K562 (cell line): ENCODE measurements at regions not wholly inside any gene's neighbourhood (a gene's known extent, or its start where the extent isn't known, plus 50 kb on each side); places are given as distances from the start of the nearest gene placed in this dataset.

Source experiments
- ATAC-seq: fragments of 200-7000 bp; cut with Tn5 transposase; 3 replicates; pipeline ENCODE4 v1.9.1; 2020; ENCODE audit warnings: moderate library complexity
- BruUV-seq: library from RNA; stranded (reverse); fragments of 400-500 nt; replicated peaks from 2 replicates; lab custom pipeline; 2021; lab: Mats Ljungman, UMichigan
- CTCF ChIA-PET: fragments of 300-600 bp; formaldehyde crosslinking; extraction: SDS; loops from one replicate; lab custom pipeline; 2021; ENCODE audit warnings: low intra/inter-chr PET ratio; lab: Yijun Ruan, JAX
- POLR2A ChIA-PET: fragments of 300-600, 350-650 bp; sonication (Branson Sonifier 250); formaldehyde crosslinking; extraction: SDS; loops from one replicate; lab custom pipeline; 2021; ENCODE audit warnings: antibody characterized with exemption, inconsistent platforms; lab: Yijun Ruan, JAX
- DNase-seq, 4 experiments: peaks; one replicate each; pipeline versions ENCODE4 v3.0.0 to v3.0.0-alpha.2; 2011 to 2018; ENCODE audit warnings: low spot score in 3 of 4, mixed read lengths in 3 of 4; ENCODE audit errors: extremely low read depth in 1 of 4
- FAIRE-seq: peaks from 2 replicates; lab custom pipeline; 2011; peaks lifted over from hg19 to GRCh38; lab: Jason Lieb, UNC
- H2AFZ ChIP-seq: 2 replicates; pipeline ENCODE4 v1.6.0; 2011; ENCODE audit warnings: low read depth, low read length, control low read depth, inconsistent platforms
- H3K27ac ChIP-seq: fragments of 200-600 bp; 3 replicates; pipeline ENCODE4 v1.8.0; 2011; ENCODE audit warnings: low read depth, mild to moderate bottlenecking, control low read depth, inconsistent platforms, low read length, moderate library complexity, mixed read lengths; ENCODE audit errors: extremely low read depth
- H3K27me3 ChIP-seq, 2 experiments: fragments of 300-600 bp in 1 of 2; 2 replicates in 1 of 2; 3 replicates in 1 of 2; pipeline versions ENCODE4 v1.6.0 to v1.8.0; 2011; ENCODE audit warnings: inconsistent platforms in 2 of 2, low read length in 2 of 2, mild to moderate bottlenecking in 1 of 2, mixed read lengths in 1 of 2, moderate library complexity in 1 of 2; ENCODE audit not compliant: control insufficient read depth in 2 of 2, insufficient read depth in 2 of 2
- H3K36me3 ChIP-seq: fragments of 300-600 bp; 3 replicates; pipeline ENCODE4 v1.8.0; 2011; ENCODE audit warnings: mild to moderate bottlenecking, low read length, inconsistent platforms; ENCODE audit not compliant: control insufficient read depth, insufficient read depth
- H3K4me1 ChIP-seq, 2 experiments: fragments of 200-600 bp in 1 of 2; replicated peaks in 1 of 2; 2 replicates in 1 of 2; 3 replicates in 1 of 2; pipeline versions ENCODE4 v1.5.1 to v1.8.0; 2011; ENCODE audit warnings: inconsistent platforms in 2 of 2, low read length in 2 of 2, mild to moderate bottlenecking in 1 of 2, mixed read lengths in 1 of 2, moderate library complexity in 1 of 2; ENCODE audit not compliant: control insufficient read depth in 2 of 2, insufficient read depth in 2 of 2
- H3K4me2 ChIP-seq: 2 replicates; pipeline ENCODE4 v1.6.1; 2011; ENCODE audit warnings: low read length, control low read depth, inconsistent platforms, mixed read lengths; ENCODE audit not compliant: insufficient read depth
- H3K4me3 ChIP-seq: fragments of 200-600 bp; sonication (generic), shearing (Covaris generic); 2 replicates; pipeline ENCODE4 v1.5.1; 2016; ENCODE audit warnings: control low read depth, inconsistent platforms
- H3K79me2 ChIP-seq: fragments of 200-600 bp; 3 replicates; pipeline ENCODE4 v1.8.0; 2011; ENCODE audit warnings: low read length, inconsistent platforms; ENCODE audit not compliant: control insufficient read depth, insufficient read depth
- H3K9ac ChIP-seq, 2 experiments: 2 replicates each; pipeline versions ENCODE4 v1.6.0 to v1.6.1; 2011; ENCODE audit warnings: low read depth in 2 of 2, low read length in 2 of 2, control low read depth in 1 of 2, inconsistent platforms in 1 of 2, mild to moderate bottlenecking in 1 of 2, mixed read lengths in 1 of 2; ENCODE audit not compliant: insufficient read depth in 1 of 2
- H3K9me1 ChIP-seq: one replicate; pipeline ENCODE4 v1.6.0; 2011; ENCODE audit warnings: inconsistent platforms, mild to moderate bottlenecking, low read length, moderate library complexity; ENCODE audit not compliant: control insufficient read depth, insufficient read depth
- H3K9me3 ChIP-seq: replicated peaks from 2 replicates; pipeline ENCODE4 v1.5.1; 2011; ENCODE audit warnings: low read depth, low read length, inconsistent platforms; ENCODE audit not compliant: control insufficient read depth, insufficient read depth
- H4K20me1 ChIP-seq: replicated peaks from 2 replicates; pipeline ENCODE4 v1.6.1; 2011; ENCODE audit warnings: low read length, inconsistent platforms, mixed read lengths; ENCODE audit not compliant: control insufficient read depth, insufficient read depth
- AFF4 ChIP-seq: sonication (generic); formaldehyde crosslinking; IDR thresholded peaks from 2 replicates; pipeline ENCODE4 v1.8.0; 2023; ENCODE audit warnings: mild to moderate bottlenecking, missing genetic modification reagents
- BDP1 ChIP-seq: IDR thresholded peaks from 3 replicates; pipeline ENCODE4 v1.6.1; 2011; ENCODE audit not compliant: insufficient read length, insufficient read depth
- DLX4 ChIP-seq: fragments of 250-450 bp; sonication (Bioruptor Pico); IDR thresholded peaks from 2 replicates; pipeline ENCODE4 v1.6.1; 2021; ENCODE audit warnings: mild to moderate bottlenecking
- FIP1L1 ChIP-seq: fragments of 200-400 bp; formaldehyde crosslinking; IDR thresholded peaks from 2 replicates; pipeline ENCODE4 v1.6.1; 2018; ENCODE audit warnings: mild to moderate bottlenecking, low read depth, low read length; ENCODE audit not compliant: poor library complexity, severe bottlenecking
- PTRF ChIP-seq: fragments of 450-650 bp; IDR thresholded peaks from 2 replicates; pipeline ENCODE4 v1.6.1; 2016; ENCODE audit warnings: mild to moderate bottlenecking, missing genetic modification characterization, missing compliant biosample characterization
- SLC30A9 ChIP-seq: fragments of 250-450 bp; sonication (Bioruptor Pico); IDR thresholded peaks from 2 replicates; pipeline ENCODE4 v1.8.0; 2022; ENCODE audit warnings: mild to moderate bottlenecking, moderate library complexity
- SMC3 ChIP-seq: conservative IDR thresholded peaks from 2 replicates; pipeline ENCODE4 v1.6.1; 2011; ENCODE audit warnings: low read depth, low read length, improper control_type of control experiment; ENCODE audit not compliant: insufficient read depth
- ZBTB26 ChIP-seq: fragments of 450-650 bp; formaldehyde crosslinking; IDR thresholded peaks from 2 replicates; pipeline ENCODE4 v1.4.0; 2022; ENCODE audit warnings: missing genetic modification characterization
- ZNF253 ChIP-seq: fragments of 250-450 bp; sonication (Bioruptor Pico); conservative IDR thresholded peaks from 2 replicates; pipeline ENCODE4 v1.6.1; 2021; ENCODE audit warnings: mild to moderate bottlenecking
- ZNF354B ChIP-seq: fragments of 250-450 bp; sonication (Bioruptor Pico); IDR thresholded peaks from 2 replicates; pipeline ENCODE4 v1.4.0; 2020
- WGBS: fragments of 100-300 bp; shearing (Covaris generic); methylation state at CpG from one replicate; pipeline ENCODE4 v1.1.6; 2016; ENCODE audit warnings: low coverage, mixed read lengths; ENCODE audit not compliant: insufficient coverage; ENCODE audit errors: missing lambda C conversion rate; 5-methylcytosine and 5-hydroxymethylcytosine counted together
- in situ Hi-C: fragments of 300-500 bp; cut with MboI; formaldehyde crosslinking; loops from 4 replicates; pipeline ENCODE4 v1.15.0; 2018; ENCODE audit warnings: inconsistent platforms, mixed read lengths
- intact Hi-C: fragments of 100-400 bp; cut with micrococcal nuclease; formaldehyde crosslinking; loops from 2 replicates; pipeline ENCODE4 v1.14.2; 2022

- no peaks in the 10 kb centered on the region; the same call in 1 of the 2 replicates for H3K9me3 ChIP-seq
- no peak overlapping the region for H3K4me2 ChIP-seq
- H3K4me3 ChIP-seq: no peak overlapping the region
- FAIRE-seq (no peak), DNase-seq (no peak), ATAC-seq (no peak)
- intact Hi-C loops (no loop called here), in situ Hi-C loops (no loop called here)
- WGBS: 0% methylated on average over 5 of the region's 5 CpGs
- no peaks in the 10 kb centered on the region for H3K27me3 ChIP-seq
- no peaks in the 10 kb centered on the region for H3K9me1 ChIP-seq
- no peak overlapping the region for H3K9ac ChIP-seq
- POLR2A ChIA-PET: no interaction called here
- no peaks in the 10 kb centered on the region for H3K4me1 ChIP-seq
- H3K36me3 ChIP-seq: no peaks in the 10 kb centered on the region
- H3K27ac ChIP-seq: no peak overlapping the region
- H2AFZ ChIP-seq: no peak overlapping the region
- TF ChIP-seq ZNF253 (CRISPR knock-in tag): no peak
- TF ChIP-seq DLX4 (CRISPR knock-in tag): no peak
- TF ChIP-seq SLC30A9 (CRISPR knock-in tag): no peak
- no peak for TF ChIP-seq SMC3
- no peak for TF ChIP-seq PTRF (tag)
- no peak for TF ChIP-seq ZNF354B
- TF ChIP-seq BDP1: no peak
- TF ChIP-seq FIP1L1: no peak
- TF ChIP-seq ZBTB26 (CRISPR knock-in tag): no peak
- TF ChIP-seq AFF4 (CRISPR knock-in tag): no peak
- H4K20me1 ChIP-seq: no peaks in the 10 kb centered on the region
- H3K79me2 ChIP-seq: no peaks in the 10 kb centered on the region
- BruUV-seq: no TSS peak
- CTCF ChIA-PET: no interaction called here
Observed at GRCh38 chr4:115356176-115356575, 242.8 kb upstream of the NDST4 start.
